Kidney epithelial cell (primary cell): ENCODE measurements at regions not wholly inside any gene's neighbourhood (a gene's known extent, or its start where the extent isn't known, plus 50 kb on each side); places are given as distances from the start of the nearest gene placed in this dataset.

Experiments used
- DNase-seq: peaks from one replicate; pipeline ENCODE4 v3.0.0-alpha.2; 2010; ENCODE audit warnings: low read depth
- H3K27me3 ChIP-seq: 2 replicates; pipeline ENCODE4 v1.6.0; 2011; ENCODE audit warnings: low read length; ENCODE audit not compliant: control insufficient read depth, insufficient read depth
- H3K36me3 ChIP-seq: 2 replicates; pipeline ENCODE4 v1.5.1; 2011; ENCODE audit warnings: low read length; ENCODE audit not compliant: control insufficient read depth, insufficient read depth
- H3K4me3 ChIP-seq: 2 replicates; pipeline ENCODE4 v1.5.1; 2011; ENCODE audit warnings: low read depth, mild to moderate bottlenecking, control low read depth, low read length
- CTCF ChIP-seq: IDR thresholded peaks from 2 replicates; pipeline ENCODE4 v1.5.1; 2011; ENCODE audit warnings: mild to moderate bottlenecking, moderate library complexity, low read length, control low read depth, inconsistent platforms; ENCODE audit not compliant: insufficient read depth, poor library complexity, severe bottlenecking

- no peak overlapping the region for H3K4me3 ChIP-seq
- H3K36me3 ChIP-seq = no peaks in the 10 kb centered on the region
- no peaks in the 10 kb centered on the region for H3K27me3 ChIP-seq
- DNase-seq = no peak
- no peak for TF ChIP-seq CTCF
These were observed 1315.4 kb downstream of the PCDH9 start for GRCh38 chr13:65914716-65915115.

- TF ChIP-seq CTCF = no peak
- DNase-seq = peak; percentile 37
- H3K4me3 ChIP-seq = no peak overlapping the region
- H3K27me3 ChIP-seq = no peaks in the 10 kb centered on the region
- H3K36me3 ChIP-seq = no peaks in the 10 kb centered on the region
These were observed 1317.0 kb downstream of the PCDH9 start for GRCh38 chr13:65913173-65913572.

GRCh38 chr13:65912516-65912915 is 1317.6 kb downstream of the PCDH9 start:
- H3K36me3 ChIP-seq = no peaks in the 10 kb centered on the region
- no peak for TF ChIP-seq CTCF
- no peaks in the 10 kb centered on the region for H3K27me3 ChIP-seq
- no peak for DNase-seq
- no peak overlapping the region for H3K4me3 ChIP-seq

GRCh38 chr13:65911546-65912193 is 1318.5 kb downstream of the PCDH9 start:
- no peak for DNase-seq

GRCh38 chr13:65909501-65909900 is 1320.6 kb downstream of the PCDH9 start:
- H3K4me3 ChIP-seq = no peak overlapping the region
- DNase-seq = no peak
- H3K36me3 ChIP-seq = no peaks in the 10 kb centered on the region
- no peaks in the 10 kb centered on the region for H3K27me3 ChIP-seq
- no peak for TF ChIP-seq CTCF

More at GRCh38 chr13:65911546-65912193, 1318.5 kb downstream of the PCDH9 start:
- H3K27me3 ChIP-seq = no peaks in the 10 kb centered on the region
- no peaks in the 10 kb centered on the region for H3K36me3 ChIP-seq
- no peak for TF ChIP-seq CTCF
- H3K4me3 ChIP-seq = no peak overlapping the region
